HCT116 (cell line): ENCODE measurements at regions not wholly inside any gene's neighbourhood (a gene's known extent, or its start where the extent isn't known, plus 50 kb on each side); places are given as distances from the start of the nearest gene placed in this dataset.

Experiments
- CTCF ChIP-seq, 3 experiments: fragments of 200-600 bp in 1 of 3; sonication (generic) in 1 of 3; IDR thresholded peaks in 2 of 3; conservative IDR thresholded peaks in 1 of 3; 2 replicates each; pipeline ENCODE4 v1.5.1; 2012 to 2017; ENCODE audit warnings: low read depth in 2 of 3, low read length in 2 of 3, antibody characterized with exemption in 1 of 3, borderline replicate concordance in 1 of 3, control low read depth in 1 of 3, mild to moderate bottlenecking in 1 of 3, mixed read lengths in 1 of 3, mixed run types in 1 of 3, moderate library complexity in 1 of 3; ENCODE audit not compliant: insufficient read depth in 1 of 3
- POLR2A ChIP-seq: IDR thresholded peaks from 2 replicates; pipeline ENCODE4 v1.7.0; 2011; ENCODE audit warnings: borderline replicate concordance; ENCODE audit not compliant: insufficient read depth, insufficient read length; ENCODE audit errors: extremely low read depth
- RAD21 ChIP-seq: IDR thresholded peaks from 2 replicates; pipeline ENCODE4 v1.6.1; 2012; ENCODE audit warnings: low read depth, mild to moderate bottlenecking

DNA sequence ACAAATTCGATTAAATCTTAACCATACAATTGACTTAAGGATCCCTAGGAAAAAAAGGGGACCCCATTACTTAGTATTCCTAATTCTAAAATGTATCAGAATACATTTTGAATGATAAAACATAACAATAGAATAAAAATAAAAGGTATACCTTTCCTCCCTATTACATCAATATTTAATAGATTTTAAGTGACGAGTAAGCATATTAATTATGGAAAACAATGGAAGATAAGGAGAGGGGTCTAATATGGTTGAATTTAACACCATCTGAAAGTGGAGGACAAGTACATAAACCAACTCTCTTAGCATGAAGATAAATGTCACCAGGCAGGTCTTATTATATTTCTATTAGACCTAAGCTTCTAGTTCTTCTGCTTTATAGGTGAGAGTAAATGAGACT lies 232.1 kb downstream of the HAO1 start:
- TF ChIP-seq POLR2A: no peak
- no peak for TF ChIP-seq CTCF (IDR thresholded peaks at IDR 0.05 in 2 of 3, conservative IDR thresholded peaks at IDR 0.05 in 1 of 3; ENCODE audit: borderline replicate concordance in 1 of 3, insufficient read depth in 1 of 3, low read depth in 2 of 3, low read length in 2 of 3)
- no peak for TF ChIP-seq RAD21
